ENCODE measurements at regions not wholly inside any gene's neighbourhood (a gene's known extent, or its start where the extent isn't known, plus 50 kb on each side); places are given as distances from the start of the nearest gene placed in this dataset.

- no peaks in the 10 kb centered on the region for H3K4me1 ChIP-seq (ENCODE audit: control insufficient read depth in 4 of 4, insufficient read depth in 4 of 4, low read length in 3 of 4)
- H3K9ac ChIP-seq (ENCODE audit: low read depth in 1 of 2, low read length in 2 of 2), result no peak overlapping the region
- H3K27ac ChIP-seq (ENCODE audit: low read depth in 1 of 2, low read length in 2 of 2), result no peak overlapping the region
- no peaks in the 10 kb centered on the region for H3K27me3 ChIP-seq (ENCODE audit: control insufficient read depth in 4 of 4, insufficient read depth in 4 of 4, low read length in 3 of 4)
- H3K4me3 ChIP-seq (ENCODE audit: low read depth in 1 of 3, low read length in 3 of 3), result no peak overlapping the region
- DNase-seq (ENCODE audit: low spot score), result no peak
- no peaks in the 10 kb centered on the region for H3K36me3 ChIP-seq (ENCODE audit: control insufficient read depth in 4 of 4, insufficient read depth in 3 of 4, low read depth in 1 of 4, low read length in 3 of 4)
- 90% methylated on average over 3 of the region's 3 CpGs for WGBS
- TF ChIP-seq REST (IDR thresholded peaks at IDR 0.05) (no peak), RXRA (IDR thresholded peaks at IDR 0.05) (no peak), HNF4A (conservative IDR thresholded peaks at IDR 0.05) (no peak), TAF1 (conservative IDR thresholded peaks at IDR 0.05) (no peak), JUND (IDR thresholded peaks at IDR 0.05) (no peak), YY1 (IDR thresholded peaks at IDR 0.05) (no peak), SP1 (IDR thresholded peaks at IDR 0.05) (no peak), GABPA (IDR thresholded peaks at IDR 0.05 in 1 of 2, conservative IDR thresholded peaks at IDR 0.05 in 1 of 2) (no peak), RAD21 (IDR thresholded peaks at IDR 0.05) (no peak), FOXA2 (IDR thresholded peaks at IDR 0.05) (no peak), EGR1 (IDR thresholded peaks at IDR 0.05; ENCODE audit: low read depth in 2 of 2) (no peak), CTCF (IDR thresholded peaks at IDR 0.05; ENCODE audit: low read depth, low read length, missing input control) (no peak), FOXA1 (IDR thresholded peaks at IDR 0.05) (no peak), NR2F2 (IDR thresholded peaks at IDR 0.05) (no peak), HNF4G (IDR thresholded peaks at IDR 0.05) (no peak)
- TF ChIP-seq, protein P1, sequence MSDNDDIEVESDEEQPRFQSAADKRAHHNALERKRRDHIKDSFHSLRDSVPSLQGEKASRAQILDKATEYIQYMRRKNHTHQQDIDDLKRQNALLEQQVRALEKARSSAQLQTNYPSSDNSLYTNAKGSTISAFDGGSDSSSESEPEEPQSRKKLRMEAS (IDR thresholded peaks at IDR 0.05), result no peak
- TF ChIP-seq, protein P2, sequence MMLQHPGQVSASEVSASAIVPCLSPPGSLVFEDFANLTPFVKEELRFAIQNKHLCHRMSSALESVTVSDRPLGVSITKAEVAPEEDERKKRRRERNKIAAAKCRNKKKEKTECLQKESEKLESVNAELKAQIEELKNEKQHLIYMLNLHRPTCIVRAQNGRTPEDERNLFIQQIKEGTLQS (IDR thresholded peaks at IDR 0.05), result no peak
- TF ChIP-seq, protein P3, sequence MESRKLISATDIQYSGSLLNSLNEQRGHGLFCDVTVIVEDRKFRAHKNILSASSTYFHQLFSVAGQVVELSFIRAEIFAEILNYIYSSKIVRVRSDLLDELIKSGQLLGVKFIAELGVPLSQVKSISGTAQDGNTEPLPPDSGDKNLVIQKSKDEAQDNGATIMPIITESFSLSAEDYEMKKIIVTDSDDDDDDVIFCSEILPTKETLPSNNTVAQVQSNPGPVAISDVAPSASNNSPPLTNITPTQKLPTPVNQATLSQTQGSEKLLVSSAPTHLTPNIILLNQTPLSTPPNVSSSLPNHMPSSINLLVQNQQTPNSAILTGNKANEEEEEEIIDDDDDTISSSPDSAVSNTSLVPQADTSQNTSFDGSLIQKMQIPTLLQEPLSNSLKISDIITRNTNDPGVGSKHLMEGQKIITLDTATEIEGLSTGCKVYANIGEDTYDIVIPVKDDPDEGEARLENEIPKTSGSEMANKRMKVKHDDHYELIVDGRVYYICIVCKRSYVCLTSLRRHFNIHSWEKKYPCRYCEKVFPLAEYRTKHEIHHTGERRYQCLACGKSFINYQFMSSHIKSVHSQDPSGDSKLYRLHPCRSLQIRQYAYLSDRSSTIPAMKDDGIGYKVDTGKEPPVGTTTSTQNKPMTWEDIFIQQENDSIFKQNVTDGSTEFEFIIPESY (IDR thresholded peaks at IDR 0.05), result no peak
- H3K9me3 ChIP-seq (ENCODE audit: control insufficient read depth in 4 of 4, low read length in 3 of 4), result peaks cover 0 to 4% (median 0%) of the 10 kb centered on the region in 4 donors
Measured at GRCh38 chr5:81803812-81804211, 52.9 kb upstream of the SSBP2 start.
